RCC 7860 (cell line): ENCODE measurements at regions not wholly inside any gene's neighbourhood (a gene's known extent, or its start where the extent isn't known, plus 50 kb on each side); places are given as distances from the start of the nearest gene placed in this dataset.

Source experiments
- DNase-seq: peaks from one replicate; pipeline ENCODE4 v3.0.0-alpha.2; 2015; ENCODE audit warnings: low spot score
- FAIRE-seq: peaks from 2 replicates; lab custom pipeline; 2012; peaks lifted over from hg19 to GRCh38; lab: Jason Lieb, UNC

- DNase-seq (peak; percentile 93), FAIRE-seq (peak; percentile 97)
Measured at GRCh38 chr7:84637568-84638338, 443.2 kb upstream of the SEMA3A start.

GRCh38 chr7:84631913-84632312 is 437.3 kb upstream of the SEMA3A start:
- DNase-seq, result no peak
- no peak for FAIRE-seq

- peak; percentile 75 for FAIRE-seq
Measured at GRCh38 chr7:84629640-84630318, 435.2 kb upstream of the SEMA3A start.

GRCh38 chr7:84629216-84629615 is 434.6 kb upstream of the SEMA3A start:
- DNase-seq (no peak), FAIRE-seq (no peak)

More at GRCh38 chr7:84629640-84630318, 435.2 kb upstream of the SEMA3A start:
- no peak for DNase-seq

- DNase-seq, result no peak
- FAIRE-seq, result no peak
Measured at GRCh38 chr7:84627250-84627649, 432.7 kb upstream of the SEMA3A start.

GRCh38 chr7:84624927-84625326 is 430.3 kb upstream of the SEMA3A start:
- FAIRE-seq (no peak), DNase-seq (no peak)

GRCh38 chr7:84624527-84624926 is 429.9 kb upstream of the SEMA3A start:
- no peak for FAIRE-seq

GRCh38 chr7:84617265-84618030 is 422.9 kb upstream of the SEMA3A start:
- no peak for DNase-seq
- FAIRE-seq, result no peak

More at GRCh38 chr7:84624527-84624926, 429.9 kb upstream of the SEMA3A start:
- no peak for DNase-seq

- FAIRE-seq (no peak), DNase-seq (no peak)
Measured at GRCh38 chr7:84614821-84615501, 420.4 kb upstream of the SEMA3A start.

GRCh38 chr7:84612981-84613681 is 418.5 kb upstream of the SEMA3A start:
- DNase-seq (no peak), FAIRE-seq (no peak)

GRCh38 chr7:84611391-84611790 is 416.8 kb upstream of the SEMA3A start:
- DNase-seq (no peak), FAIRE-seq (no peak)

- FAIRE-seq (no peak), DNase-seq (no peak)
Measured at GRCh38 chr7:84610390-84610789, 415.8 kb upstream of the SEMA3A start.

GRCh38 chr7:84605301-84605700 is 410.7 kb upstream of the SEMA3A start:
- no peak for FAIRE-seq
- no peak for DNase-seq

- FAIRE-seq, result no peak
- no peak for DNase-seq
Measured at GRCh38 chr7:84603545-84603944, 409.0 kb upstream of the SEMA3A start.

GRCh38 chr7:84595026-84595425 is 400.4 kb upstream of the SEMA3A start:
- FAIRE-seq, result no peak
- DNase-seq, result no peak

GRCh38 chr7:84591897-84592296 is 397.3 kb upstream of the SEMA3A start:
- DNase-seq (no peak), FAIRE-seq (no peak)

GRCh38 chr7:84589012-84589411 is 394.4 kb upstream of the SEMA3A start:
- FAIRE-seq (no peak), DNase-seq (no peak)

GRCh38 chr7:84583331-84583730 is 388.7 kb upstream of the SEMA3A start:
- FAIRE-seq (no peak), DNase-seq (no peak)

- DNase-seq (no peak), FAIRE-seq (no peak)
Measured at GRCh38 chr7:84582747-84583146, 388.2 kb upstream of the SEMA3A start.

GRCh38 chr7:84578825-84579224 is 384.2 kb upstream of the SEMA3A start:
- FAIRE-seq, result no peak

More at GRCh38 chr7:84578825-84579224, 384.2 kb upstream of the SEMA3A start:
- DNase-seq, result no peak
